CD4-positive, alpha-beta T cell treated with Interleukin-17A for 1 hour (primary cell): ENCODE measurements at regions not wholly inside any gene's neighbourhood (a gene's known extent, or its start where the extent isn't known, plus 50 kb on each side); places are given as distances from the start of the nearest gene placed in this dataset.
"Not testable (repeated sequence)": the region's sequence is repeated elsewhere in the genome, so short reads cannot be mapped to it uniquely, and the experiment has no call there.

ENCODE experiments used
- DNase-seq: peaks from one replicate; pipeline ENCODE4 v3.0.0-alpha.2; 2020

- no peak for DNase-seq
These were observed 78.3 kb upstream of the PCSK5 start for GRCh38 chr9:75812141-75812540.

GRCh38 chr9:75814667-75815066 lies 75.8 kb upstream of the PCSK5 start:
- no peak for DNase-seq

DNA sequence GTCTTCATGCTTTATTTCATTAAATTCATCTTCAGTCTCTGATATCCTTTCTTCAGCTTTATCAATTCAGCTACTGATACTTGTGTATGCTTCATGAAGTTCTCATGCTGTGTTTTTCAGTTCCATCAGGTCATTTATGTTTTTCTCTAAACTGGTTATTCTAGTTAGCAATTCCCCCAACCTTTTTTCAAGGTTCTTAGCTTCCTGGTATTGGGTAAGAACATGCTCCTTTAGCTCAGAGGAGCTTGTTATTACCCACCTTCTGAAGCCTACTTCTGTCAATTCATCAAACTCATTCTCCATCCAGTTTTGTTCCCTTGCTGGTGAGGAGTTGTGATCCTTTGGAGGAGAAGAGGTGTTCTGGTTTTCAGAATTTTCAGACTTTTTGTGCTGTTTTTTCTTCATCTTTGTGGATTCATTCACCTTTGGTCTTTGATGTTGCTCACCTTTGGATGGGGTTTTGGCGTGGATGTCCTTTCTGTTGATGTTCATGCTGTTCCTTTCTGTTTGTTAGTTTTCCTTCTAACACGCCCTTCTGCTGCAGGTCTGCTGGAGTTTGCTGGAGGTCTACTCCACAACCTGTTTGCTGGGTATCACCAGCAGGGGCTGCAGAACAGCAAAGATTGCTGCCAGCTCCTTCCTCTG lies 69.9 kb upstream of the PCSK5 start:
- DNase-seq = not testable (repeated sequence)

DNA sequence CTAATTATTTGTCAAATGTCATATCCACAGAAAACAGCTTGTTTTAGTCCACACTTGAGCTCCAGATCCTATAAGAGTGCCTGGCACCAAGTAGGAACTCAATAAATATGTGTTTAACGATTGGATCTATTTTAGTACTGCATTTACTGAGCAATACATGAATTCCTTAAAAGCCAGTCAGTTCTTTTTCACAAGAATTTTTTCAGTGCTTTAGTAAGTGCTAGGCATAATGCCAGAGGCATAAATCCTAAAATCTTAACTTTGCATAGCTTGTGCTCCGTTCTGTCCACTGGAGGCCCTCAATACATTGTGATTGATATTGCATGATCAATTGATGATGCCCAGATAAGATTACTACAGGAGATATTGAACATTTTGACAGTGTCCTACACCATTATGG lies 67.3 kb upstream of the PCSK5 start:
- DNase-seq = no peak

DNA sequence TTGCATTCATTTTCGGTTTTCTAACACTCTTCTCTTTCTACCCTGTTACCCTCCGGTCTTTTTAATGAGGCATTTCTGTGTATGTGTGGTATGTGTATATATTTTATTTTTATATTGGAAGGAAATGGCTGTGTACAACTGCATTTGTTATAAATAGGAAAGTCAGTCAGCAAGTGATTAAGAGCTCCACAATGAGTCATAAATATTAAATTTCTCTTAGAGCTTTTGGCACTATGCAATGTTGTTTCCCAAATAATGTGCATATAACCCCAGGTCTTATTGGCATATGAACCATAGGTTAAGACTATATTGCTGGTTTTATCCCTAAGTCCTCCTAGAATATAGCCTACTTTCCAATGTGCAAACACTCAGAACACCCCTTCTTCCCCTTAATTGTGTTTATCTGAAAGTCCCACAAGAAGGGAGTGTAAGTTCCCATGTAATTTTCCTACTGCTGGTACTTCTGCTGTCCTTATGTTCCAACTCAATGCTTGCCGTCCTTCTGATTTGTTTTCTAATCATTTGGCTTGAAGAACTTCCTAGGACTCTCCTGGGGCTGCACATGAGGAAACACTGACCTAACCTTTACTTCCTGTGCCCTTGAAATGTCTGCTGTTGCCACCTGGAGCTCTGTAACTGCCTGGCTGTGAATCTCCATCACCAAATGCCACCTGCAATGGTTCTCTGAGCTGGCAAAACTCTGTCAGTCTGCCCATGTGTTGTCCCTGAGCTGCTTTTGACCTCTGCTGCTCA lies 65.5 kb upstream of the PCSK5 start:
- DNase-seq = no peak

DNA sequence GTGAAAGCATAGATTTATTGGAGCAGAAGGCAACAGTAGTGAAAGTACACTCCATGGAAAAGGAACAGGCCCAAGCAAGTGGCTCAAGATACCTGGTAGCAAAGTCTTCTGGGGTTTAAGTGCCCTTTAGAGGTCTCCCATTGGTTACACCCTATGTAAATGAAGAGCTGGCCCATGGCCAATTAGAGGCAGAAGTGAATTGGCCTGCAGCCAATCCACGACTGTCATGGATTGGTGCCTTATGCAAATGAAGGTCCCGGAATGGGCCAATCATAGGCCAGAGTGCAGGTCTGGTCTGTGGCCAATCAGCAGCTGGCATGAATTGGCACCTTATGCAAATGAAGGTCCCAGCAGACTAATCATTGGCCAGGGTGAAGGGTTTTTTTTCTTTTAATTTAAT lies 64.2 kb upstream of the PCSK5 start:
- no peak for DNase-seq

DNA sequence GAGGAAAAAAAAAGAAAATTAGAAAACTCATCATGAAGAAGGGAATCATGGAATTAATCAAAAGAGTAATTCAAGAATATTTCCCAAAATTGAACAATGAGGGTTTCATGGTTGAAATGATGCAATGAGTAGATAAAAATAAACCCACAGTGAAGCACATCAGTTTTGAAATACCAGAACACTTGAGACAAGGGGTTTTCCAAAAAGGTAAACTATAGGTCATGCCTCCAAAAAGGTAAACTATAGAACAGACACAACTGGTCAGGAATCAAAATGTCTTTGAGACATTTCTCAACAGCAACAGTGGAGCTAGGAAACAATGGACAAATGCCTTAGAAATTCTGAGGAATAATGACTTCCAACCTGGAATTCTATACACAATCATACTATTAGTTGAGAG lies 60.2 kb upstream of the PCSK5 start:
- DNase-seq = no peak

DNA sequence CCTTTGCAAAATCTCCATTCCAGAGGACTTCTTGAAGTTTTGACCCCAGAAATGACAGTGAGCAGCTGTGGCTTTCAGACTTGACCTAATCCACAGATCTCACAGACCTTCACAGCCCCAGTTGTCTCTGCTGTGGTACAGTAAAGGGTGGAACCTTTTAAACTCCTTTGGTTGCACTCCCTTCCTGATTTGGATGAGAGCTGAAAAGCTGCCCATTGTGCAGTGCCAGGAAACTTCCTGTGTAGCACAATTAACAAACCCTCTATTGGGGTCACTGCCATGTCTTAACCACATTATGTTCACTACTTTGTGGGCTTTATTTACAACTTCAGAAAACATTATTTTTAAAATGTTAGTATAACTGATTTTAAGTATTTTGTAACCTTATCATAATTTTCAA lies 56.7 kb upstream of the PCSK5 start:
- DNase-seq = no peak

GRCh38 chr9:75834878-75835277 lies 55.6 kb upstream of the PCSK5 start:
- no peak for DNase-seq
